ENCODE measurements at regions not wholly inside any gene's neighbourhood (a gene's known extent, or its start where the extent isn't known, plus 50 kb on each side); places are given as distances from the start of the nearest gene placed in this dataset.

DNA sequence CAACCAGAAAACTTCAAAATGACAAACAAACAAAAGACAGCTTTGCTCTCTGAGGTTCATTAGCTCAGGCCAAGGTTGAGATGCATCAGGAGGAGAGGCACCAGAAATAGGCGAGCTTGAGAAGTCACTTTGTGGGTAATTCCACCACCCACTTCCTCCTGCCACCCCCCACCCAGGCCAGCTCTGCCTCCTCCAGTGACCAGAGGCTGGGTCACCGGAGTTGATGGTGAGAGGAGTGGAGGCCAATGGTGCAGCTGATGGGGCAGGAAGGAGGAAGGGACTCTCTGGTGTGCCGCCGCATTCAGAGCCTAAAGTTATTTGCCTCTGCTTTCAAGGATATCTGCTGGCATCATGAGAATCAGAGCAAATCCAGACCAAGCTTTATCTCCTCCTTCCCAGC is 73.8 kb upstream of the ASTN2 start:
- no peaks in the 10 kb centered on the region for H3K36me3 ChIP-seq (ENCODE audit: low read length)
- H4K20me1 ChIP-seq (ENCODE audit: low read depth, low read length) = no peaks in the 10 kb centered on the region
- no peak overlapping the region for H3K4me3 ChIP-seq (ENCODE audit: insufficient read depth, low read length, poor library complexity, severe bottlenecking)
- no peaks in the 10 kb centered on the region for H3K27me3 ChIP-seq (ENCODE audit: low read length)
- no peaks in the 10 kb centered on the region for H3K9me3 ChIP-seq (ENCODE audit: insufficient read depth, low read length)
- no peak for TF ChIP-seq EZH2phosphoT487 (conservative IDR thresholded peaks at IDR 0.05; ENCODE audit: low read length)
- no peak for TF ChIP-seq CTCF (IDR thresholded peaks at IDR 0.05; ENCODE audit: insufficient read depth, low read length, poor library complexity, severe bottlenecking)
- H3K9ac ChIP-seq (ENCODE audit: low read length) = no peak overlapping the region
- no peak overlapping the region for H3K4me2 ChIP-seq (ENCODE audit: low read depth, low read length, poor library complexity, severe bottlenecking)
- no peaks in the 10 kb centered on the region for H3K9me2 ChIP-seq (replicated peaks; ENCODE audit: insufficient read depth, low read length)
- no peak overlapping the region for H2AFZ ChIP-seq (ENCODE audit: low read depth, low read length, severe bottlenecking)
- H3K79me2 ChIP-seq (ENCODE audit: insufficient read depth, low read length) = no peaks in the 10 kb centered on the region
- no peak overlapping the region for H3K27ac ChIP-seq (ENCODE audit: low read depth, low read length)
- no peaks in the 10 kb centered on the region for H3F3A ChIP-seq (ENCODE audit: insufficient read depth)

- H3K36me3 ChIP-seq (ENCODE audit: low read length) = no peaks in the 10 kb centered on the region
- H3K9ac ChIP-seq (ENCODE audit: low read length) = no peak overlapping the region
- no peaks in the 10 kb centered on the region for H3K79me2 ChIP-seq (ENCODE audit: insufficient read depth, low read length)
- H3K27me3 ChIP-seq (ENCODE audit: low read length) = no peaks in the 10 kb centered on the region
- H3K9me2 ChIP-seq (replicated peaks; ENCODE audit: insufficient read depth, low read length) = no peaks in the 10 kb centered on the region
- TF ChIP-seq CTCF (IDR thresholded peaks at IDR 0.05; ENCODE audit: insufficient read depth, low read length, poor library complexity, severe bottlenecking) = peak; percentile 91
- no peak for TF ChIP-seq EZH2phosphoT487 (conservative IDR thresholded peaks at IDR 0.05; ENCODE audit: low read length)
- H3K4me2 ChIP-seq (ENCODE audit: low read depth, low read length, poor library complexity, severe bottlenecking) = no peak overlapping the region
- no peaks in the 10 kb centered on the region for H3K9me3 ChIP-seq (ENCODE audit: insufficient read depth, low read length)
- no peak overlapping the region for H3K4me3 ChIP-seq (ENCODE audit: insufficient read depth, low read length, poor library complexity, severe bottlenecking)
- no peaks in the 10 kb centered on the region for H4K20me1 ChIP-seq (ENCODE audit: low read depth, low read length)
- no peak overlapping the region for H3K27ac ChIP-seq (ENCODE audit: low read depth, low read length)
- H2AFZ ChIP-seq (ENCODE audit: low read depth, low read length, severe bottlenecking) = no peak overlapping the region
- no peaks in the 10 kb centered on the region for H3F3A ChIP-seq (ENCODE audit: insufficient read depth)
Observed at GRCh38 chr9:117487555-117488175, 72.8 kb upstream of the ASTN2 start.

DNA sequence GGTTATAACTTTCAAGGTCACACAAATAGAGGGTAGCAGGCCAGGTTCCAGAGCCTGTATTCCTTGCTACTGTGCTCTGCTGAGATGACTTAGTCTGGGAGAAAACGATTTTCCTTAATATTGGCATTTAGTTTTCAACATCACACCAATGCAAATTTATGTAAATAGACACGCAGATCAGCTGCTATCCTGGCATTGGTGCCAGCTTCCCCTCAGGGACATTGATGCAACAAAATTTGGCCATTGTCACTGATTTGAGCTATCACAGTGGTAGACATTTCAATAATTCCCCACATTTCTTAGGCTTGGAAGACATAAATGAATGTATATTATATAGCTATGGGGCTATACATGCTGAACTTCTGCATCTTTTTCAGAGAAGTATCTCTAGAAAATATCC is 71.6 kb upstream of the ASTN2 start:
- Histone ChIP-seq H3K36me3 (ENCODE audit: low read length) (no peaks in the 10 kb centered on the region), H3K9me3 (ENCODE audit: insufficient read depth, low read length) (no peaks in the 10 kb centered on the region), H3K27ac (ENCODE audit: low read depth, low read length) (no peak overlapping the region), H3K9me2 (replicated peaks; ENCODE audit: insufficient read depth, low read length) (no peaks in the 10 kb centered on the region), H4K20me1 (ENCODE audit: low read depth, low read length) (no peaks in the 10 kb centered on the region), H3K4me3 (ENCODE audit: insufficient read depth, low read length, poor library complexity, severe bottlenecking) (no peak overlapping the region), H3K27me3 (ENCODE audit: low read length) (no peaks in the 10 kb centered on the region), H3K79me2 (ENCODE audit: insufficient read depth, low read length) (no peaks in the 10 kb centered on the region), H3K4me2 (ENCODE audit: low read depth, low read length, poor library complexity, severe bottlenecking) (no peak overlapping the region), H3F3A (ENCODE audit: insufficient read depth) (no peaks in the 10 kb centered on the region), H3K9ac (ENCODE audit: low read length) (no peak overlapping the region), H2AFZ (ENCODE audit: low read depth, low read length, severe bottlenecking) (no peak overlapping the region)
- no peak for TF ChIP-seq CTCF (IDR thresholded peaks at IDR 0.05; ENCODE audit: insufficient read depth, low read length, poor library complexity, severe bottlenecking)
- no peak for TF ChIP-seq EZH2phosphoT487 (conservative IDR thresholded peaks at IDR 0.05; ENCODE audit: low read length)
